HG03442 (cell line): ENCODE measurements at regions not wholly inside any gene's neighbourhood (a gene's known extent, or its start where the extent isn't known, plus 50 kb on each side); places are given as distances from the start of the nearest gene placed in this dataset.

Experiments used
- ATAC-seq: cut with Tn5 transposase; IDR thresholded peaks from one replicate; pipeline ENCODE4 v1.9.1; 2021; ENCODE audit warnings: mild to moderate bottlenecking, moderate library complexity; ENCODE audit not compliant: unreplicated experiment

GRCh38 chr4:125904802-125905201 is 590.0 kb downstream of the FAT4 start:
- ATAC-seq = no peak

DNA sequence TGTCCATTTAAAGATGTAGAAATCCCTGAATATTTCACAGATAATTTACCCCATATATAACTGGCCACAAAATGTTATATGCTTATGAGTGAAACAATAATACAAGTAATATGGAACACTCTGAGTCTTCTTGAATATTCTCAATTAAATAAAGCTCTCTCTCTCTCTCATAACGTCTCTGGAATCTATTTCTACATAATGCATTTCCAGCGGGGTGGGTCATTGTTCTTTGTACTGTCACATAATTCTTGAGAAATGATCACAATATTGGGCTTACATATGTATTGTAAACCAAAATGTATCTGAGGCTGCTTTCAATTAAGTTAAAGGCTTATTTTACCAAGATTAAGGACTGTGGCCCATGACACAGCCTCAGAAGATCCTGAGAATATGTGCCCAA is 596.3 kb downstream of the FAT4 start:
- no peak for ATAC-seq

DNA sequence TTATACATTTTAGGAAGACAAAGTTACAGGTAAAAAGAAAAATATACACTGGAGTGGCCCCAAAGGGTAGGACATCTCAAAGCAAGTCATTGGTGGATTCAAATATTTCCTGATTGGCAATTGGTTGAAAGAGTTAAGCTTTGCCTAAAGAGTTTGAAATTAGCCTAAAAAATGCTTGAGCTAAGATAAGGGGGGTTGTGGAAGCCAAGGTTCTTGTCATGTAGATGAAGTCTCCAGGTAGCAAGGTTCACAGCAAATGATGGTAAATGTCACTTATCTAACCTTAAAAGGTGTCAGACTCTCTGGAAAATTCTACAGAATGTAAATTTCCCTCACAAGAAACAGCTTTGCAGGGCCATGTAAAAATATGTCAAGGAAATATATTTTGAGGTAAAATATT is 596.7 kb downstream of the FAT4 start:
- ATAC-seq = no peak

DNA sequence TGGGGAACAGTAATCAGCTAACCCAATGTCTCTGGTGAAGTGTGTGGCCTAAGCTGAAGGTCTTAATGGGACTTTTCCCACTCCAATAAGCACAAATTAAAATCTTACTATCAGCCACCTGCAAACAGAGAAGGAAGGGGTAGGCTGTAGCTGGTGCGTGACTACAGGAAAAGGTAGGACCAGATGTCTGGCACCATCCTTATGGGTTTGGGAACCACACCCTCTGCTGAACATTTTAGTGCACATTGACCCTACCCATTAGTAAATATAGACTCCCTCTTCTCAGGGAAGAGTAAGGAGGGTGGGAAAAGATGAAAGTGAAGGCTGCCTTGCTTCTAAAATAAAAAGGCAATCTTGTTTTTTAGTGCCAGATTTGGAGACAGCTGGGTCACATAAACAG is 602.8 kb downstream of the FAT4 start:
- no peak for ATAC-seq

- ATAC-seq = no peak
These were observed 613.9 kb downstream of the FAT4 start for GRCh38 chr4:125928652-125929051.

GRCh38 chr4:125938541-125938940 is 623.8 kb downstream of the FAT4 start:
- no peak for ATAC-seq

- no peak for ATAC-seq
These were observed 625.7 kb downstream of the FAT4 start for GRCh38 chr4:125940426-125940825.

GRCh38 chr4:125944966-125945365 is 630.2 kb downstream of the FAT4 start:
- no peak for ATAC-seq

GRCh38 chr4:125948021-125948420 is 633.3 kb downstream of the FAT4 start:
- ATAC-seq = no peak

- no peak for ATAC-seq
These were observed 636.6 kb downstream of the FAT4 start for GRCh38 chr4:125951261-125951887.

DNA sequence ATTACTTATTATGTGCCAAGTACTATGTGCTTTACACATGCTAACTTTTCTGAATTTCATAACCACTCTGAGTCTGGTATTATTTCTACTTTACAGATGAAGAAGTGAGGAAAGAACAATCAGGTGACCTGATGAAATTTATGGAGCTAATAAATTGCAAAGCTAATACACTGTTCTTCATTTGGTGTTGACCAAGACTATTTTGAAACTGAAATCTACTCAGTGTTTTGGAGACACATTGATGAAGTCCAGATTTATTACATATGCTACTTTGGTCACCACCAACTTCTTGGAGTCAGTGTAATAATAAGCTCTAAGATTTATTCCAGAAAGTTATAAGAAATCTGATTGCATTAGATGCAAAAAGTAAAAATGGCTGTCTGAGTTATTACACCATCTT is 637.9 kb downstream of the FAT4 start:
- no peak for ATAC-seq

- no peak for ATAC-seq
These were observed 641.5 kb downstream of the FAT4 start for GRCh38 chr4:125956276-125956675.

DNA sequence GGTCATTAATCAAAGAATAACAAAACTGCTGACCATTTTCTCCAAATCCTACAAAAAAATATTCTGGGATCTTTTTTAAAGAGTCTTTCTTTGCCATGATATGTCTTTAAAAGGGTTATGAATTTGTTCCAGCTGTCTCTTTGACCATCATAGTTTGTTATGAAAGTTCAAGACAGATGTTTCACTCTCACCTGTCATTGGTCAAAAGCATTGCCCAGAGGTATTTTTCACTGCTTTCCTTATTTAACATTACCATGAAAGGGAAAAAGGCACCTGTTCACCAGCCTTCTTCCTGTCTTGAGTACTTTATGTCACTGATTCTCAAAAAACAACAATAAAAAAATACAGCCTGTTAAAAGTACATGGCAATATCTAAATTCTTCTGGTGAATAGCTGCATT is 643.8 kb downstream of the FAT4 start:
- ATAC-seq = no peak

DNA sequence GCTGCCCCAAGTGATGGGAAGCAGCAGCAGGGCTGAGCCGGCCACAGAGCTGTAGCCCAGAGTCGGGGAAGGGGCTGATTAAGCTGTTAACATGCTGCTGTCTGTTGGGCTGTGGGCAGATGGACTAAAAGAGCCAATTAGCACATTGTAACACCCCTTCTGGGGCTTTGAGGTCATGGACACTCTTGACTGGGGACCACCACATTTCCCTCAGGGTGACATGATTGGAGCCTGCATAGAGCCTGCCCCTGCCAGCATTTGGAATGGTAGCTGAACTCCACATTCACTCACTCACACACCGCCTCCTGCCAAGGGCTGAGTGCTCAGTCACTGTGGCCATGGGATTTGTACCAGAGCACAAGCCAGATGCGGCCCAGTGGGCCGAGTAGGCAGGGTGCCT is 646.9 kb downstream of the FAT4 start:
- no peak for ATAC-seq

DNA sequence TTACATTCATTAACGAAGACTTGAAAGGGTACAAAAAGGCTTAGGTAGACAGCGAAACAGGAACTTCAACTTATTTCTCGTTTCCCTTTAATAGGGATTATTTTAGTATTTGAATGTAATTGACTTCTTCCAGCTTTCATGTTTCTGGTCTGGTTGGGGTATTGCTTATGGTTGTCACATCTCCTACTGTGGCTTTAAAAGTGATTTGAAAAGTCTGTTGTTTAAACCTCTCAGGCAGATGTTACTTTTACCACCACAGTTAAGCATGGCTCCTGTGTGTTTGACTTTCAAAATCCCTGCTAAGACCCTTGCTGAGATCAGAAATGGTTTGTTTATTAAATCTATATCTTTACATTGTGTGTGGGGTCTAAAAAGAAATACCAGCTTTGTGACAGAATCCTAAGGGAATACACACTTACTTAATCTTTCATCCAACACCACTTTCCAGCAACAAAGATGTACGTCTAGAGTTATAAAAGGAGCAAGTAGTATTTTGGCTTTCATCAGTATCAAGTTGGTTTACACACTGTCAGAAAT is 661.2 kb downstream of the FAT4 start:
- ATAC-seq = no peak

- ATAC-seq = no peak
These were observed 665.2 kb downstream of the FAT4 start for GRCh38 chr4:125979950-125980349.

DNA sequence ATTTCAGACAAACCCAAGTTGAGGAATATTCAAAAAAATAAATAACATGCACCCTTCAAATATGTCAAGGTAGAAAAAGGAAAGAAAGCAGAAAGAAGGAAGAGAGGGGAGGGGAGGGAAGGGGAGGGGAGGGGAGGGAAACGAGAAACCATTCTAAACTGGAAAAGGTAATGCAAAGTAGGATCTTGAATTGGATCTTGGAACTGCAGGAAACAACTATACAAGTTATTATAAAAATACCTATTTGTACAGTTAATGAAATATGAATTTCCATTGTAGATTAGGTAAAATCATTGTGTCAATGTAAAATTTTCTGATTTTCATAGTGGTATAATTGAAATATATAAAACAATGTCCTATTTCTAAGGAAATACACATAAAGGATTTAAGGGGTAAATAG is 668.4 kb downstream of the FAT4 start:
- ATAC-seq = no peak

- ATAC-seq = peak; percentile 49
These were observed 671.1 kb downstream of the FAT4 start for GRCh38 chr4:125985856-125986255.

GRCh38 chr4:125986307-125986706 is 671.6 kb downstream of the FAT4 start:
- ATAC-seq = peak; percentile 25

GRCh38 chr4:125988464-125988863 is 673.7 kb downstream of the FAT4 start:
- ATAC-seq = no peak

GRCh38 chr4:125991398-125991797 is 676.6 kb downstream of the FAT4 start:
- no peak for ATAC-seq

GRCh38 chr4:125992891-125993290 is 678.1 kb downstream of the FAT4 start:
- ATAC-seq = no peak

- no peak for ATAC-seq
These were observed 679.3 kb downstream of the FAT4 start for GRCh38 chr4:125994024-125994423.
